ENCODE measurements at regions not wholly inside any gene's neighbourhood (a gene's known extent, or its start where the extent isn't known, plus 50 kb on each side); places are given as distances from the start of the nearest gene placed in this dataset.

DNA sequence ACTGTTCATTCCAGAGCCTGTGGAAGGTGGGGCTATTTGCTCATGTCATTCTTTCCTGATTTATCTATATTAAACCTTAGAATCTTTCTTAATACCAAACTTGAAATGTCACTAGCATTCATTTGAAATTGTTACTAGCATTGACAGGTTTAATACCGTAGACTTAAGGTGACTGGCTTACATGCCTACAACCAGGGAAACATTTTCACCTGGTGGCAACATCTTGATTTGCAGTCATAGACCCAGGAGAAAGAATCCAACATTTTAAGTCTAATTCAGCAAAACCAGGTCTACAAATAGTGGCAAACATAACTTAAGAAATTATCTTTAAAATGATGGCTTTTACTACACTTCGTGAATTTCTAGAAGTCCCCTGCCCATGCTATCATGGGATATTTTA lies 353.7 kb downstream of the HTR7 start:
- no peak for DNase-seq

DNA sequence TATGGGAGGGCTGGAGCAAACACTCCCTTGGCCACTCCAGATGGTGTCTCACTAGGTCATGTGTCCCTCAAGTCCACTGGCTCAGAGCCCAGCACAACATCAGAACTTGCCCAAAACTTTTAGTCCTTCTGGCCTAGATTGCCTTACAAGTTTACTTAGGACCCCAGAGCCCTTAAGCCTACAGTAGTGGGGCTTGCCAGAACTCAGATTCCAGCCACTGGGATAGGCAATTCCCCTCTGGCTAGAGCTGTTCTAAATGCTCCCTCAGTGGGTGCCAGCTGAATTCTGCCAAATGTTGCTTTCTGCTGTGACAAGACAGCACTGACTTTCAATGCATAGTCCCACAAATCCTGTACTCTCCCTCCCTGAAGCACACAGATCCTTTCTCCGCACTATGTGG lies 331.1 kb downstream of the HTR7 start:
- no peak for DNase-seq

DNA sequence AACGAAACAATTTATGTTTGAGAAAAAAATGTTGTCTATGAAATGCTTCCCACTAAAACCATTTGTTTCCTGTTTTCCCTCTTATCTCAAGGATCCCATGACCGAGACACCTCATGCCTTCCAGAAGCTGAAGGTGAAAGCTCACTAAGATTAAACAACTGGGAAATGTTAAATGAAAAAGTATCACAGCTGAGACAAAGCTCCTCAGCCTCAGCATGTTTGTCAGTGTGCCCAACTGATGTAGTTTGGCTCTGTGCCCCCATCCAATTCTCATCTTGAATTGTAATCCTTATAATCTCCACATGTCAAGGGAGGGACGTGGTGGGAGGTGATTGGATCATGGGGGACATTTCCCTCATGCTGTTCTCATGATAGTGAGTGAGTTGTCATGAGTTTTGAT lies 327.3 kb downstream of the HTR7 start:
- DNase-seq, result no peak

DNA sequence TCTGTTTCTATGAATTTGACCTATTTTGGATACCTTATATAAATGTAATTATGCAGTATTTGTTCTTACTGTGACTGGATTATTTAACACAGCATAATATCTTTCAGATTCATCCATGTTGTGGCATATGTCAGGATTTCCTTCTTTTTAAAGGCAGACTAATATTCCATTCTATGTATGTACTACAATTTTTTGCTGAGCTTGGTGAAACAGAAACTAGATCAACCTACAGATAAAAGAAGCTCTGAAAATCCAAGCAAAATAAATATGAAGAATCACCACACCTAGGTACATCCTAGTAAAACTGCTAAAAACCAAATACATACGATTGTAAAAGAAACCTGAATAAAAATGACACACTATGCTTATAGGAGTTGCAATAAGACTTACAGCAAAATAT lies 300.5 kb downstream of the HTR7 start:
- DNase-seq, result no peak

DNA sequence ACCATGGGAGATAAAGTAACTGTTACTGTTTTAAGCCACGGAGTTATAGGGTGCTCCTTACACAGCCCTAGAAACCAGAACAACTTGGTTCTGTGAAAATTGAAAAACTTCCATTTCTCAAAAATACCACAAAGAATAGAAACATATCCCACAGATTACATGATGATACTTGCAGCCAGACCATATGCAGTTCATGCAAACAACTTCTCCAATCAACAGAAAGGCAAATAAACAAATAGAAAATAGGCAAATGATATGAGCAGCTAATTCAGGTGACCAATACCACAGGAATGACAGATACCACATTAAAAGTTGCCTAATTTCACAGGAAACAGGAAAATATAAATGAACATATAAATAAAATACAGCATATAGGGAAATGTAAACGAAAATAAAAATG lies 297.5 kb downstream of the HTR7 start:
- no peak for DNase-seq

DNA sequence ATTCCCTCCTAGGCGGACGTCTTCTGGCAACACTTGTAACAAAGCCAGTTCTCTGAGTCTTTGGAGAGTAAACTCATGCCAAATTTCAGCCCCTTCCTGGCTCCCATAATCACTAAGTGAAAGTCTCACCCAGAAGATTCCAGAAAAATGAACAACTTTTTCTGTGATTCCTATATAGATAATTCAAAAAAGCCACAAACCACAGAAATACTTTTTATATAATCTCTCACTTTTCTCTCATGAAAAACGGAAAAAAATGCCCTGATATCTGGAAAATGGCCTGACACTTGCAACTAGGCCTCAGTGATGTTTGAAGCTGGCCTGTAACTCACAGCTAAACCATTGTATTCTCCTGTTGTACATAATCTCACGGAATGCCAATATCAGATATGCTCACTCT lies 296.2 kb downstream of the HTR7 start:
- no peak for DNase-seq

DNA sequence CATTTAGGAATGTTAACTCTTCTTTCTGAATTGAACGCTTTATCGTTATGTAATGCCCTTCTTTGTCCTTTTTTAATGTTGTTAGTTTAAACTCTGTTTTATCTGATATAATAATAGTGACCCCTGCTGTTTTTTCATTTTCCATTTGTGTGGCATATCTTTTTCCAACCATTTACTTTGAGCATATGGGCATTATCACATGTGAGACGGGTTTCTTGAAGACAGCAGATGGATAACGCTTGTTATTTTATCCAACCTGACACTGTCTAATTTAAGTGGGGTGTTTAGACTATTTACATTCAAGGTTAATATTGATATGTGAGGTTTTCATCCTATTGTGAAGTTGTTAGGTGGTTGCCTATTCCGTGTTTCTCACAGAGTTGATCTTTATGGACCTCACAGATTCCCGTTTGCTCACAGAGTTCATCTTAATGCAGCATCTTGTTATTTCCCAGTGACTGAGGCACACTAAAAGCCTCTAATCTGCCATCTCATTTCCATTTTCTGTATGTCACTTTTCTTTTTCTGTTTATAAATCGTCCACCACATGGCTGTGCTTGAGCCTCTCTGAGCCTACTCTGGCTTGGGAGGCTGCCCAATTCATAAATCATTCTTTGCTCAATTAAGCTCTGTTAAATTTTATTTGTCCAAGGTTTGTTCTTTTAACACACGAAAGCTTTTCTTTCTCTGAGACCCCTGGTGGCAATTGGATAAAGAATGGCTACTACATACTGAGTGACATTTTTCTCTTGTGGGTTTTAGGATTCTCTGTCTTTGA lies 286.2 kb downstream of the HTR7 start:
- no peak for DNase-seq

DNA sequence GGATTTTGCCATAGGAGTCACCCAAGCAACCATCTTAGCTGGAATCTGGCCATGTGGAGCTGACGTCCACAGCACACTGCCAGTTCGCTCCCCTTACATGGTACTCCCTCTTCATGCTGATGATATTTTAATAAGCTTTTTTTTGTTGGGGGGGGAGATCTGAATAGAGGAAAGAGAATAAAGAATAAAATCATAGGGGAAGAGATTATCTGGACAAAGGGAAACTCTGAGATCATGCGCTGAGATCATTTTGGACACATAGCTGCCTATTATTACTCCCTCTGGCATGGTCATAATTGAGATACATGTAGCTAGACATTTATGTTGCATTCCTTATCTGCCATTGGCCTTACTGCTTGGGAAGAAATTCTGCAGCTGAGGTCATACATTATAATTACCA lies 282.7 kb downstream of the HTR7 start:
- no peak for DNase-seq

DNA sequence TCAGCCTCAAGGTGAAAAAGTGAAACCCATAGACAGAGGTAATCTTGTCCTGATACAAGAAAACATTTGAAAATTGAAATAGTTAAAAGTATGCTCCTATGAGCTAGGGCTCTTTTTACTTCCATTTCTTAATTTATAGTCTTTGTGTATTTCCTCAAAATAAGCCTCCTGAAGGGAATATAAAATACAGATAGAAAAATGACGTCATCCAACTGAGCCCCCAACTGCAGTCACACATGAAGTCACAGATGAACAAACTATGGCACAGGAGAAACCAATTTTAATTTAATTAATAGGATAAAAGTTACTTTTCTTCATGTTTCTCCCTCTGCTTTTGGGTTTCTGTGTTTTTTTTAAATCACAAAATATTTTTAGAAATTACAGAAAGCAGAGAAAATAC lies 280.3 kb downstream of the HTR7 start:
- no peak for DNase-seq

DNA sequence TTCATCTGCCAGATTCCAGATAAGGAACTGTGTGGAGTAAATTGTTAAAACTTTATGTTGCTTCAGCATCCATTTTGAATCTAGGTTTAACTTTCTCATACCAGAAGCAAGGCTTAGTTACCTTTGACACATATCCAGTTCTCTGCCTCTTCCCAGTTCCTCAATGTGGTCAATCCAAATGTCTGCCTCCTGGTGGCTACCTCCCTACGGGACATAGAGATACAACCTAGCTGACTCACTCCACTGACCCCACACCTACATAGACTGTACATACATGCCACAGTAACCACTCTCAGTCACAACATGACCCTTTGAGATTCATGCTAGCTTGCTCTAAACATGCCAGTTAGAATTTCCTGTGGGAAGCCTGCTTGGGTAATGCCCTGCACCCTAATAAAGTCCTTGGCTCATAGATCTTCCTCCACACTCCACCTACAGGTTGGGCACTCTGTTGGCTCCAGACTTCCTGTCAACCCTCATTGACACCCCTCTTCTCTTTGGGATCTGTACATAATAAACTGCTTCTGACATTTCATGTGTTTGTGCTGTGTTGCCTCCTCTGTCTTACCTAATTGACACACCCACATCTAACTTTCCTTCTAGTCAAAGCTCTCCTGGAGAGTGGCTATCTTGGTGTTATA lies 278.1 kb downstream of the HTR7 start:
- DNase-seq, result no peak

DNA sequence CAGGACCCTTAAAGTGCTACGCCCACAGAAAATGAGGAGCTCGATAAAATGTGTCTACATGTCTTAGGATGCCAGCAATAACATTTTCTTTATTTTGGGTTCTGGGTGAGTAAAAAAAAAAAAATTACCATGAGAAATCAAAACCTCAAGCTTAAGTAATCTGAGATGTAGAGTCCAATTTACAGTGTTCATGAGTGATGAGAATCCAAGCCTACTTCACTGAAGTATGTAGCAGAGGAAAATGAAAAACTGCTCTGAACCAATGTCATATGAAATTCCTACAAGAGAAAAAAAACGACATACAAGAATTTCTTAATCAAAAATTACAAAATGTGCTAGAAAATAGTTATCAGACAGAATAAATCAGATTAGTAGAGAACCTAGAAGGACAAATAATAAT lies 274.4 kb downstream of the HTR7 start:
- no peak for DNase-seq

DNA sequence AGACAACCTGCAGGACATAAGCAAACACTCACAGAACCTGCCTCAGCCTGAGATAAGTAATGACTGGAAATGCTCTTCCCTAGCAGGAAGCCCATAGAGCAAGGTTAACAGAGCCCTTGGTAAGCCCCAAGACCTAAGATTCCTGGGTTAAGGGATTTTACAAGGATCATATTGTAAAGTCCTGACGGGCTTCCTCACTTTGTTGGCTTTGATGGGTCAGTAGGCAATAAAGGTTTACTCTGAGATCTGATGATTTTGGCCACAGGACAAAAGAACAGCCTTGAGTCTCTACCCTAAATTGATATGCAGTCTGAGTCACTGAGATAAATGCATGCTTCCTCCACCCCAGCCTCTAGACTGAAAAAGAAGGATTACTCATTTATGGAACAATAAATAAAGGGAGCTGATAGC lies 270.8 kb downstream of the HTR7 start:
- DNase-seq, result no peak

DNA sequence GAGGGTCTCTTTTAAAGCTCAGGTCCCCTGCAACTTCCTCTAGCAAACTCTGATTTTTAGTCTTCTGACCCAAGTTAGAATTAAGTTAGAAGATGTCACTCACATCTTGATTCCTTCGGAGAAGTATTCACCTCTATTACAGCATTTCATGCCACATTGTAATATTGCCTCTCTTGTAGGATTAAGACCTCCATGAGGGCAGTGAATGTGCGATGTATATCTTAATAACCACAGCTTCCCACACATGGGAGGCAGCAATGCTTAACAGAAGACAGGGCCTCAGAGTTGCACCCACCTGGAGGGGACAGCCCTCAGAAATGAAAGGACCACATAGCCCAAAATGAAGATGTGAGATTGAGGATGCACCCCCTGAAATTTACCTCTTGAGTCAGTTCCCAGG lies 270.3 kb downstream of the HTR7 start:
- DNase-seq, result no peak

DNA sequence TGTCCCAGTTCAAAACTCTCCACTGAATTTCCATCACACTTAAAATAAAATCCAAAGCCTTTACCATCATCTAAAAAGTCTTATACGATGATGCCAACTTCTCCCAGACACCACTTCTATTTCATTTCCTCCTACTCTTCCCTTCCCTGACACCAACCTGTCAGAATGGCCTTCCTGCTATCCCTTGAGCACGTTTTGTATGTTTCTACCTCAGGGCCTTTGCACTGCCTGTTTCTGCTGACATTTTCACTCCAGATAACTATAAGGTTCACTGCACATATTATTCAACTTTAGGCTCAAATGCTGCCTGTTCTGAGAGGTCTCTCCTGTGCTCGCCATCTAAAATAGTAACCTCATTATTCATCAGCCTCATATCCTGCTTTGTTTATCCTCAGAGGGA lies 269.6 kb downstream of the HTR7 start:
- DNase-seq, result no peak

DNA sequence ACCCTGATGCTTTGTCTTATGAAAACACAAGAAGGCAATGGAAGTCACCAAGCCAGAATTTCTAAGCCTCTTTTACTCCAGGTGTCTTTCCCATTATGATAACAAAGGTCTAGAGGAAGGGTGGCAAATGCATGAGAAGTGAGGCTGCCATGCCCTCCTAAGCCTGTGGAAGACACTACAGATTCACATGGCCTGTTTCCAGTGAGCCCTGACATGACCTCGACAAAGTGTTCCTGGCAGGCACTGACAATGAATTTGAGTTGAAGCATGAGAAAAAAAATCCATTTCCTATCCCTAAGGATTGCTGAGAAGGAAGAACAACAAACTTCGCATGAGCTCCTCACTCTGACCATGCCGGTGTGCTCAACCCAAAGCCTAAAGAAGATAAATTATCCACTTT lies 268.0 kb downstream of the HTR7 start:
- no peak for DNase-seq

DNA sequence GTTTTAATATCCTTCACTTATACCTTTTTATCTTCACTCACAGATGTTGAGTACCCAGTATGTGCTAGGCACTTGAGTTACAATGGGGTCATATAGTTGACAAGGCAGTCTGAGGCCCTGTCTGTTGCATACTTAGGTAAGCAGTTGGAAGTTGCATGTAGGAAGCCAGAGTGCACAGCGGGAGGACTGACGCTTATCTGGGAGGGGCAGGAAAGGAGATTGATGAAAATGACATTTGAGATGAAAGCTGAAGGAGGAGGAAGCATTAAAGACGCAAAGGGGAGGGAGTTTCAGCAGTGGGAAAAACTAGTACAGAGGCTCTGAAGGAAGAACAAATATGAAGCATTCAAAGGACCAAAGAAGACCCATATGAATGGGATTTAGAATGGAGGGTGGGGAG lies 266.2 kb downstream of the HTR7 start:
- DNase-seq, result no peak

DNA sequence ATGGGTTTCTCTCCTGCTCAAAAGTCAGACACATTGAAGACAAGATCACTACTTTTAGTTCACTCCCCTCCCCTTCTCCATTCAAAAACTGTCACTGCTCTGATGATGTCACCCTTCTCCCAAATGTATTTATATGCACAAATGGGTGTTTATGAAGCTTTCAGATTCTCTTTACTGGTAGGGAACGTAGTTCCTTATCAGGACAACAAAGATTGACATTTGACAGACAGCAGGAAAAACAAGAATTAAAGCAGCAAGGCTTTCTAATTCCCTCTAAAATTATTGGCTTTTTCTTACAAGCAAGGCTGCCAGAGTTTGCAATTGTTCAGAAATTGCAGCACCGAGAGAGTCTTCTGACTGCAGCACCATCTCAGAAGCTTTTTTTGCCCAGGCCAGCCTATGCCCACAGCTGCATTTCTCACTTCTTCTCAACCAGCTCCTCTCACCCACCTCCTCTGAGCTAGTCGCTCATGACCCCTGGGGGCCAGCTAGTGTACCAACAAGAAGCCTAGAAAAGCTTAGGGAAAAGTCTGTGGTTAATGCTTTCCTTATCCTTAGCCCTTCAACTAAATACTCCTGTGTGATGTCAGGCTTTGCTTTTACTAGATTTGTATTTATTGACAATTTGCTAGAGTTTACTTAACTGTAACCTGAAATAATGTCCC lies 265.1 kb downstream of the HTR7 start:
- no peak for DNase-seq

DNA sequence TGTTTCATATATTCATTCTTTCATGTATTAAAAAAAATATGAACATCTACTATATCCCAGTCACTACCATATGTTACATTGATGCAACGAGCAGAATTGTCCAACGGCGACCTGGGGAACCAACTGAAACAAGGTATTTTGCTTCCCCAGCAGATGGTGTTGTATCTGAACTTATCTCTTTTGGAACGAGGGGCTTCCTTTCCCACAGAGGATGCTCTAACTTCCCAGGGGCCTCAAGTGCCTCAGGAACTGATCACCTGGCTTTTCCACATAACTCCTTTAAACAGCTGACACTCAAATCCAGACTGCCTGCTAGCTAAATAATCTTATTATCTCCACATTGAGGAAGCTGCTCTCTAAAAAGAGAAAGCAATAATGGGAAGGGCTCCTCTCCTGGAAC lies 259.3 kb downstream of the HTR7 start:
- no peak for DNase-seq

DNA sequence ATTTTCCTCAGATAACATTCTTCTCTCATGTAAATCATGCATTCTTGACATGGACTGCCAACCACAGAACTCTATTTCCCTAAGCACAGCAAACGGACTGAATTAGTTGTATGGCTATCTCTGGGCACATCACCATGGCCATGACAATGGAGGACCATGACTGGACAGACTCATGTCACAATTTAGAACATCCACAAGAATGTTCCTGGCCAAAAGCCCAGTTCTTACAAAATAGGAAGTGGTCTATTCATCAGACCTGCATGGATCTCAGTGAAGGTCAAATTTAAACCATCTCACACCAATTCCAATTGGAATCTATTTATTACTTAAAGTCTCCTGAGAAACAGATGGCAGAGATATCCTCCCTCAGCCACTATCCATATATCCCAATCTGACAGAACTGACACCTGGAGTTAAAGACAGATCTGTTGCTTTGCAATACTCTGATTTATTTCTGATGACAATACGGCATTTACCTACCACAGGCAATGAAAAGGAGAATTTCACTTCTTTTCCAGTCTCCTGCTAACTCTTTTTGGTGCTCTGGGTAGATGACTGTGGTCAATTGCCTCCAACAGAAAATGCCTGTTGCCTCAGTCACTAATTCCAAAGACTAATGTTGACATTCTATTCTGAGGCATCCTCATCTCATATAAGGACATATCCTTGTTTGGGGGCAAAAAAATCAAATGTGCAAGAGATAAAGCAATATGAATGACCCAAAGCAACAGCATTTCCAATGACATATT lies 254.8 kb downstream of the HTR7 start:
- no peak for DNase-seq

DNA sequence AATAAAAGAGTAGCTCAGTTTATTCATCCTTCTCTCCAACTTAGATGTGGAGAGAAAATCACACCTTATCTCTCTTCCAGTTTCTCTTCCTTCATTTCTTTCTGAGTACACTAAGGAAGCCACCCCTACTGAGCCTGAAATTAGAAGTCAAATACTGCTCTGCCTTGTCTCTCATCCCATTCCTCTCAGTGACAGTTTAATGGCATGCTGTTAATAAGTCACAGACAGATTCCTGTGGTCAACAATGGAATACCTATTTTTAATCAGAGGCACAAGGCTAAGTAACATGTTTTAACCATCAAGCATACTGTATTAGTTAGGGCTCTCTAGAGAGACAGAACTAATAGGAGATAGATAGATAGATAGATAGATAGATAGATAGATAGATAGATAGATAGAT lies 253.2 kb downstream of the HTR7 start:
- DNase-seq, result no peak

DNA sequence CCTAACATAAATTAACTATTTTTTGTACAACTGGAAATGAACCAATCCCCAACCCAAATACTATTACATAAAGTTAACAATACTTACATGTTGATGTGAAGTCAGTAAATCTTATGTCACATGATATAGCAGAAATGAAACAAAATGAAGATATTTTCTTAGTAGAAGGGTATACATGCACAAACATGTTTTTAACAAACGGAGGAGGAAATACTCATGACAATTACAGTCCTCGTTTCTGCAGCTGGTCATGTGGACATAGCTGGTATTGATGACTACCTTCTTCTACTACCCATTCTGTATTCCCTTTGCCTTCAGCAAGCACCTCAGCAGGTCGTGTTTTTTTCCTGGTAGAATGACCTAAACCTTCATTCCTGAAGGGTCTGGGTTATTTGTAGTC lies 252.3 kb downstream of the HTR7 start:
- DNase-seq, result no peak

DNA sequence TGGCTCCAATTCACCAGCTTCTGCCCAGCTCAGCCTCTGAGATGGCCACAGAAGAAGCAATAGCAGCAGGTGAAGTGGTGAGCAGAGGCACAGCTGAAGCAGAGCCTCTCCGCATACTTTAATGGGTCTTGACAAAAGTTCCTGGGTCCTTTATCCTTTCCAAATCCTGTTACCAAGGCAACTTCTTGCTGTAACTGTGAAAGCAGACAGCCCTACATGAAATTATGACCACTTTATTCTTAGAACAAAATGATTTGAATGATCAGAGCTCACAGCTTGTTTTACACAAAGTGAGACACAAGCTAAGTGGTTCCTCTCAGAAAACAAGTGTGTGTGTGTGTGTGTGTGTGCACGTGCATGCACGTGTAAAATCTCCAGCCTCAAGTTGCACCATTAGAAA lies 245.6 kb downstream of the HTR7 start:
- no peak for DNase-seq

DNA sequence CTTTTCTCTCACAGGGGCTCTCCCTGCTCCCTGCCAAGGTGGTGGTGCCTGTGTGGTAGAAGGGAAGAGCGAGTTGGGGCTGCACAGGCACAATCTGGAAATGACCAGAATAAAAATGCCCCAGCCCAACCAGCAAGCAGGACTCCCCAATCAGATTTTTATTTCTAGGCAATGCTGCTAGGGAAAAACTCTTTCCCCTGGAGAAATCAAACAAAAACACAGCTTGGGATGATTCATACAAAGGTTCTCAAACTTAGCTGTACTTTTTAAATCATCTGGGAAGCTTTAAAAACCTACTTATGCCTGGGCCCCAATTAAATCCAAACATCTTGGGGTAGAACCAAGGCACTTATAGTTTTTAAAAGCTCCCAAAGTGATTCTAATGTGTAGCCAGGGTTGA lies 243.2 kb downstream of the HTR7 start:
- DNase-seq, result no peak

DNA sequence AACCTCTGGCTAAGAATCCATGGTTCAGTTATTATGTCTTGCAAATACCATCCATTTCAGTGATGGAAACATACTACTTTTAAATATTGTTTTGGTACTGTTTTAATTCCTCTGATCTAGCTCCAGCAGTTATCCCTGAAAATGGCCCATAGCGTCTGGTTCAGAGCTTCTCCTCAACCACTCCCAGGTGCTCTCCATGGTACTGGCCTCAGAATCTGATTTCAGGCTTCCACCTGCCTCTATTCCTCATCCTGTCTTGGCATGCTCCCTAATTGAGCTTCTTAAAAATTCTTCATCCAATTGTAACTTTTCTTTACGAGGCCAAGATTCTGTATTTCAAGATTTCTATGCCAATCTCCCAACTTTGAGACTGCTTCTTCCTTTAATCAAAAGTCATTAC lies 236.3 kb downstream of the HTR7 start:
- DNase-seq, result no peak
